ENCODE measurements at regions not wholly inside any gene's neighbourhood (a gene's known extent, or its start where the extent isn't known, plus 50 kb on each side); places are given as distances from the start of the nearest gene placed in this dataset.

GRCh38 chr10:8575620-8576019 lies 521.1 kb downstream of the GATA3 start:
- no peak for DNase-seq

GRCh38 chr10:8576281-8576680 lies 521.8 kb downstream of the GATA3 start:
- DNase-seq = no peak

DNA sequence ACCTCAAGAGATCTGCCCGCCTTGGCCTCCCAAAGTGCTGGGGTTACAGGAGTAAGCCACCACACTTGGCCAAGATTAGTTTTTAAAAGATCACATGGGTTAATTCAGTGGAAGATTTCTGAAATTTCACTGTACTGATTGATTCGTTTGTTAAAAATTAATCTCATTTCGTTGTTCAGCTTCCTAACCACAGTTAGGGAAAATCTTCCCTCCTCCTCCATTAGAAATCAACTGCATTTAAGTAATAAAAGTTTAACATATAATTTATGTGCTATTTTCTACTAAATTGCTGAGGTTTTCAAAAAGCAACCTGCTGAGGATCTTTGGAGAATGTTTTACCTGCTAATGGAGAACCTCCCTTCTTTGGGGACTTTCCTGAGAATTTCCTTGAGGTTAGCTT lies 522.4 kb downstream of the GATA3 start:
- DNase-seq = no peak

DNA sequence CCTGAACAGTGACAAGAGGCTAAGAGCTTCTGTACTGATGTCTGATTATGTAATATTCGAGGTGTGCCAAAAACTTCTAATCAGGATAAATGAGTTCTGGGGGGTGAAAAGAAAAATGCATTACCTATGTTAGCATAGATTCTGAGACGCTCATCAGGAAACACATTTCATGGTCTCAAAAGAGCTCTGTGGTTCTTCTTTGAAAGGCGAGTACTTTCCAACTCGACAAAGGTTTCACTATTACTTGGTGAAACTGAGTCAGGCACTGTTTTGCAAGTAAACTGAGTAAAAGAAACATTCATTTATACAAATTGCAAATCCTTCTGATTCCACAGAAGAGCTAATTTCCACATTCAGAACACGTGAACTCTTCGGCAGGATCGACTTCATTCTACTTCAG lies 523.2 kb downstream of the GATA3 start:
- no peak for DNase-seq

GRCh38 chr10:8581521-8582225 lies 527.2 kb downstream of the GATA3 start:
- DNase-seq = no peak

- no peak for DNase-seq
Measured at GRCh38 chr10:8583096-8583495, 528.6 kb downstream of the GATA3 start.

DNA sequence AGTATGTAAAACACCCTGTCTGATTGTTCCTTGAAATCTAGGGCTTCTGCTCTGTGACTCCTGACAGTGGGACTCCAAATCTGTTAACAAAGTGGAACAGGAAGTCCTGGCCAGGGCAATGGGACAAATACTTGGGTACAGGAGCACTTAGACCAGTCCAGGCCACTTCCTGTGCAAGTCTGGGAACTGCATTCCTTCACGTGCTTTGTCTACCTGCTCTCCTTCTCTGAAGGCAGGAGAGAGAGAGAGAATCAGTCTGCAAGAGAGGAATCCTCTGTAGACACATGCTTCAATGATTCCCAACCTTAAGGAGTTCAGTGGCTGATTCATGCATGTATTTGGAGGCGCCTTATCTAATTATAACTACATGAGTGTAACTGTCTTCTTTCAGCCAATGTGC lies 530.2 kb downstream of the GATA3 start:
- no peak for DNase-seq

DNA sequence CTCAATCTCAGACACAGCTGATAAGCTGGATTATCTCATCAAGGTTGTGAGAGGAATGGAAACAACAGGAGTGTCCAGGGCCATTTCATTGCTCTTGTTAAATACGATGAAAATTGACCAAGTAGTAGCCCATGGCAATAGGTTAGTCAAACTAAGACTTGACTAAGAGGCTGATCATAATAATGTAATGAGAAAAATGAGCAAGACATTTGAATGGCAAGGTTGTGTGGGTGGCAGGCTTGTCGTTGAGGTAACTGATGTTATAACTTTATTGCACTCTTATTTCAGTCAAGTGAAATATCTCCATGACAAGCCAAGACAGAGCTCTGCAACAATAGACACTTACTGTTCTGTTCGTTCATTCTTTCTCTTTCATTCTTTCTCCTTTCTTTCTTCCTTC lies 532.0 kb downstream of the GATA3 start:
- peak; percentile 21 to 35 for DNase-seq

- DNase-seq = no peak
Measured at GRCh38 chr10:8588135-8588534, 533.6 kb downstream of the GATA3 start.

DNA sequence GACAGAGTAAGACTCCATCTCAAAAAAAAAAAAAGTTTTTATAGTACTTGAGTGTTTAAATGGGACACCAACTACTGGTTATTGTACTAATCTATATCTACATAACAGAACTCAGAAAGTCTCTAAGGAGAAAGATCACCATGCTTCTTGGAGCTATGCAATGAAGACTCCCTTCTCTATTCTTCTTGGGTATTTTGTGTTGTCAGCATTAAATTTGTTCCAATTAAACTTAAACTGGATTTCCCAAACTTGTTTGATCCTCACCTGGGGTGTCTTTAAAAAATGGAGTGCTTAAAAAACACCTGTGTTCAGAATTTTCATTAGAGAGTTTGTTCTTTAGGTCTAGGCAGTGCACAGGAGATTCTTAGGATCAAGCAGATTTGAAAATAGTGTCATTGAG lies 536.0 kb downstream of the GATA3 start:
- no peak for DNase-seq

GRCh38 chr10:8591640-8592039 lies 537.2 kb downstream of the GATA3 start:
- no peak for DNase-seq

GRCh38 chr10:8594176-8594575 lies 539.7 kb downstream of the GATA3 start:
- DNase-seq = no peak

GRCh38 chr10:8594711-8595110 lies 540.2 kb downstream of the GATA3 start:
- DNase-seq = no peak

DNA sequence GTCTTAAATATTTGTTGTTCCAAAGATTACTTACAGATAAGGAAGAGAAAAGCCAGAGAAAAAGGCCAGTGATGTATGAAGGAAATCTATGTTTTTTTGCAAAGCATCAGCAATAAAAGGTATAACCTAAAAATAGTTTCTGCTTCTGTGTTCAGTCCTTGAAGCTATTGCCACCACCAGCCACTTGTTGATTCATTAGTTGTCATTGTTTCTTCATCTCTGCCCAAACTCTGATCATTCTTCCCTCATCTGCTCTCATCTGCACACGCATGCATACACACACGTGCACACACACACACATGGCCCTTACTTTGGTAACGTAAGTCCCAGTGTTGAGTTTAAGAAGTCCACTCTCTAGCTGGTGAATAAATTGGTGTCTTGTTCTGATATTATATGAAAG lies 540.7 kb downstream of the GATA3 start:
- no peak for DNase-seq

- no peak for DNase-seq
Measured at GRCh38 chr10:8596929-8597472, 542.5 kb downstream of the GATA3 start.

DNA sequence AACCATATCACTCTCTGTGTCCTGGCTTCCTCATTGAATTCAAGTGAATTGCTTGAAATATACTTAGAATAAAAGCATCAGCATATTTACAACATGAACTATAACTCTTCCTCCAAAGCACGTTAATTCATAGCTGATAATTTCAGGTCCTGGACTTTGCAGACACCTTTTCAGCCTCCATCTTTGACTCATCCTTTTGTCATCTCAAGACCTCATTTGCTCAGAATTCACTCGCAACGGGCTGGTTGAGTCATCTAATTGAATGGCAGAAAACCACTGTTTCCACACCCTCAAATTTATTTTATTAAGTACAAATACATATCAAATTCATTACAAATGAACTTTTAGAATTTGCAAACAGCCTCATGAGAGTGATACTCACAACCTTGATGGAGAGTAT lies 545.7 kb downstream of the GATA3 start:
- no peak for DNase-seq

- DNase-seq = no peak
Measured at GRCh38 chr10:8602821-8603220, 548.3 kb downstream of the GATA3 start.

DNA sequence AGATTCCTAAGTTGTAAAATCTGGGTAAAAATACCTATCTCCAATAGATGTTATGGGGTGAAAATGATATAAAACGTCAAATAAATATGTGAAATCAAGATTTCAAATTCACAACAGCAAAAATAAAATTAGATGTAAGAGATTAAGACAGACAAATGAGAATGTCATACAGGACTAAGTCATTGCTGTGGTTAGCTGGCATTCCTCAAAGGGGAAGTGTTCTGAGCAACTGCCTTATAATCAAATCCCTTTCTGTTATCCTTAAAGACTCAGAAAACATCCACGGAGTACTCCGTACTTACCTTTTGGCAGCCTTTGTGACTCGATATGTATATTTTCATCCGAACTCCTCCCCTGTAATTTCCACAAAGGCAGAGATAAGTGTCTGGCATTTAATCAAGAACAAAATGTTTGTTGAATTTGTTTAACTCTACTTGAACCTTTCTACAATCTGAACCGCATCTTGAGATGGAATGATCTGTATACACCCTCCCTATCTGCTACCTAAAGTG lies 559.6 kb downstream of the GATA3 start:
- DNase-seq = no peak

DNA sequence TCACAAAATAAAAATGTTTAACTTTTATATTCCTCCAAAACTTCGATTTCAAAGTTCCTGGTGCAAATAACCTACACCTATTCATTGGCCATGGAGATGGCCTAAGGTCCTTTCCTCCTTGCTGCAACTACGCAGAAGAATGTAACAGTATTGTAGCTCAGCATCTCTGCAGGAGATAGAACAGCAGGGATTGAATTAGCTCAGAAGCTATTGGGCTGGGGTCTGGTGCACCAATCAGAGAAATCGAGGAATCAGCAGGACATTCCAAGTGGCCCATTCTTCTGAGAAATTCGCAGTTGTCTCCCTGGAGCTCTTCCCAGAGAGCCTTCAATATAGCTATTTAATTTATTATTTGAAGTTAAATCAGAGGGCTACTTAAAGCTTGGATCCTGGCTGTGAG lies 560.6 kb downstream of the GATA3 start:
- no peak for DNase-seq

DNA sequence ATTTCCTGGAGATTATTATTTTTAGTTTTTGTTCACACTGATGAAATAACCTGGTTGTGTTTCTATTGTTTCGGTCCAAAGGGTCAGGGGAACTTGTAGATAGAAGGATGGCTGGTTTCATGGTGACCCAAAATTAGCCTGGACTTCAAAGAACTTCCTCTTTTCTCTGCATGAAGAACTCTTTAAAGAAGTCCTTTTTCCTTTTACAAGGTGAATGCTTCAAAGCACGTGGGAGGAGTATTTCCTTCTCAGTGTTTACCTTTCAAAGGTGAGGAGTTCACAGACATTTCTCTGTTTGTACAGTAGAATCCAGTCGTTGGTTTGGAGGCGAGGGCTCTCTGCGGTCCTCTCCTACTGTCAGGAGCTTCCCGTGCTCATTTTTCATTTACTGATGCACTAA lies 561.7 kb downstream of the GATA3 start:
- no peak for DNase-seq

DNA sequence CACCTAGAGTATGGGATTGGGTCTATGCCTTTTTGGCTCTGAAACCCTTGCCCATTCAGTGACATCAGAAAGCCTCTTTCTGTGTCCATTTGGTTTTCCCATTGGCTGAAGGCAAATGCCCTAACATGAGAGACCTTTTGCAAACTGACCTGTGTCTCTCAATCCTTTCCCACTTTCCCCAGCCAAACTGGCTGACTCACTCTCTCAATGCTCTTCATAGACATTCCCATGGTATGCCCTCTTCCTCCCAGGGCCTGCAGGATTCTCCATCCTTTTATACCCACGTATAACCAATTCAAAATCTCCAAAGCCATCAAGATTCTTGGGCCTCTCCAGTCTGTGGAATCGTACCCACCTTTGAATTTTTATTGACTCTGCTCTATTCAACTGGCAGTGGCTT lies 563.3 kb downstream of the GATA3 start:
- no peak for DNase-seq

DNA sequence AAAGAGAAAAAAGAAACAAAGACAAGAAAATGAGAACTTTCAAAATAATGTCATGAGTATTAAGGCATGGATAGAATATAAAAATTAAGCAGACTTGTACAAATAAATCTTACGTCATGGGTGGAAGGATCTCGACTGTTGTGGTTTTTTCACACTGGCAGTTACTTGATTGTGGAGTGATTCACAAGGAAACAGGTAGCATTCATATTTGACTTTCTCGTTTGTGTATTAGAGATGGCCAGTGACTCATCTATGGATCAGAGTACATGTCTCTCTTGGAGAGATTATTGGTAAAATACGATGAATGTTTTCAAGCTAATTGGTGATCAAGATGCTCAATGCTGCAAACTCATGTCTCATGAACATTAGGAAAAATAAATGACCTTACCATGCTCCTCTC lies 564.3 kb downstream of the GATA3 start:
- no peak for DNase-seq

GRCh38 chr10:8628351-8628750 lies 573.9 kb downstream of the GATA3 start:
- DNase-seq = no peak

DNA sequence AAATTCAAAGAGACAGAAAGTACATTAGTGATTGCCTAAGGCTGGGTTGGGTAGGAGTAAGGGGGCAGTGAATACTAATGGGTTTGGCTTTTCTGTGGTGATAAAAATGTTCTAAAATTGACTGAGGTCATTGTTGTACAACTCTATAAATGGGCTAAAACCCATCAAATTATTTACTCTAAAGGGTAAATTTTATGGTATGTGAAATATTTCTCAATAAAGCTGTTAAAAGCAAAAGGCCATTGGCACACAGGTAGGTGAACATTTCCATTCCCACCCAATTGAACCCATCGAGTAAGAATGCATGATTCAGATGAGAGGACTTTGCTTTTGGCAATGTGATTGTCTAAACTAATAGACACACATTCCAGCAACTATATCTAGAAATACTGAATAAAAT lies 579.4 kb downstream of the GATA3 start:
- DNase-seq = no peak

DNA sequence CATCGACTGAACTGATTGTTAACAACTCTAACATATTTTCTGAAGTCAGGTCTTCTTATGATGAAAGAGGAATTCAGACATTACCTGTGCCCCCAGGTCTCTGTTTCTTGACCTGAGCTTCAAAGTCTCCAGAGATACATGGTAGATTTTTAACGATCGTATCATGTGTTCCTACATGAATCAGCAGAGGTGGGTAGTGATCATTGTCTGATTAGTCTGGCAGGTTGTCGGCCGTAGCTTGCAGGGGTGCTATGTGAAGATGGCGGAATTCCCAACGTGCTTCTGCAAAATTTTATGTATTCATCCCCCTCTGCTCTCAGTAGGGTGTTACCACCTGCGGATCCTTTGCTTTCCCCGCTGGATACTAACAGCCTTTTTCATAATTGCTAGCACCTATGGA lies 581.9 kb downstream of the GATA3 start:
- DNase-seq = no peak
